Keratinocyte (primary cell): ENCODE measurements at regions not wholly inside any gene's neighbourhood (a gene's known extent, or its start where the extent isn't known, plus 50 kb on each side); places are given as distances from the start of the nearest gene placed in this dataset.

Experiments
- DNase-seq: peaks from one replicate; pipeline ENCODE4 v3.0.0-alpha.2; 2011; ENCODE audit warnings: low read depth, missing footprints, low spot score
- FAIRE-seq: peaks from 2 replicates; lab custom pipeline; 2011; peaks lifted over from hg19 to GRCh38; lab: Jason Lieb, UNC
- H2AFZ ChIP-seq: 2 replicates; pipeline ENCODE4 v1.6.0; 2012; ENCODE audit warnings: low read length, control low read depth, inconsistent platforms; ENCODE audit not compliant: control insufficient read depth
- H3K27ac ChIP-seq: 2 replicates; pipeline ENCODE4 v1.5.1; 2011; ENCODE audit warnings: low read length; ENCODE audit not compliant: control insufficient read depth, insufficient read depth
- H3K27me3 ChIP-seq: 3 replicates; pipeline ENCODE4 v1.6.0; 2011; ENCODE audit warnings: low read length; ENCODE audit not compliant: control insufficient read depth, insufficient read depth; ENCODE audit errors: extremely low read depth
- H3K36me3 ChIP-seq, 2 experiments: 2 replicates in 1 of 2; 3 replicates in 1 of 2; pipeline ENCODE4 v1.5.1; 2011; ENCODE audit warnings: low read length in 2 of 2, mild to moderate bottlenecking in 1 of 2; ENCODE audit not compliant: control insufficient read depth in 2 of 2, insufficient read depth in 2 of 2; ENCODE audit errors: extremely low read depth in 1 of 2
- H3K4me1 ChIP-seq: 3 replicates; pipeline ENCODE4 v1.5.1; 2011; ENCODE audit warnings: low read length; ENCODE audit not compliant: control insufficient read depth, insufficient read depth; ENCODE audit errors: extremely low read depth
- H3K4me2 ChIP-seq: 3 replicates; pipeline ENCODE4 v1.6.0; 2011; ENCODE audit warnings: low read depth, low read length; ENCODE audit not compliant: control insufficient read depth, insufficient read depth; ENCODE audit errors: extremely low read depth
- H3K4me3 ChIP-seq, 3 experiments: fragments of 200-600 bp in 1 of 3; sonication (generic) in 1 of 3; 2 replicates in 2 of 3; 3 replicates in 1 of 3; pipeline ENCODE4 v1.5.1; 2011 to 2016; ENCODE audit warnings: low read length in 3 of 3, mild to moderate bottlenecking in 3 of 3, control low read depth in 2 of 3, inconsistent platforms in 1 of 3, low read depth in 1 of 3, mixed read lengths in 1 of 3, mixed run types in 1 of 3, moderate library complexity in 1 of 3; ENCODE audit not compliant: control insufficient read depth in 2 of 3, insufficient read depth in 2 of 3; ENCODE audit errors: extremely low read depth in 1 of 3
- H3K79me2 ChIP-seq: 2 replicates; pipeline ENCODE4 v1.6.0; 2012; ENCODE audit warnings: low read length; ENCODE audit not compliant: control insufficient read depth, insufficient read depth
- H3K9ac ChIP-seq: 3 replicates; pipeline ENCODE4 v1.6.0; 2011; ENCODE audit warnings: low read length; ENCODE audit not compliant: control insufficient read depth, insufficient read depth; ENCODE audit errors: extremely low read depth
- H3K9me1 ChIP-seq: 3 replicates; pipeline ENCODE4 v1.6.0; 2011; ENCODE audit warnings: low read length; ENCODE audit not compliant: control insufficient read depth, insufficient read depth; ENCODE audit errors: extremely low read depth
- H3K9me3 ChIP-seq: 2 replicates; pipeline ENCODE4 v1.5.1; 2012; ENCODE audit warnings: low read depth, low read length; ENCODE audit not compliant: control insufficient read depth
- H4K20me1 ChIP-seq: 3 replicates; pipeline ENCODE4 v1.6.0; 2011; ENCODE audit warnings: low read length; ENCODE audit not compliant: control insufficient read depth, insufficient read depth; ENCODE audit errors: extremely low read depth
- CTCF ChIP-seq, 3 experiments: IDR thresholded peaks in 1 of 3; conservative IDR thresholded peaks in 1 of 3; optimal IDR thresholded peaks in 1 of 3; 2 replicates in 2 of 3; 3 replicates in 1 of 3; pipeline versions ENCODE3 to v1.5.1; 2011; ENCODE audit warnings: low read length in 3 of 3, mild to moderate bottlenecking in 3 of 3, moderate library complexity in 2 of 3, control low read depth in 1 of 3, inconsistent platforms in 1 of 3; ENCODE audit not compliant: insufficient read depth in 2 of 3; ENCODE audit errors: extremely low read depth in 1 of 3
- EZH2 ChIP-seq: IDR thresholded peaks from one replicate; pipeline ENCODE4 v1.6.1; 2012; ENCODE audit warnings: inconsistent platforms, mild to moderate bottlenecking, low read length, moderate library complexity
- dilution Hi-C: fragments of 300-500 bp; cut with MboI; formaldehyde crosslinking; loops from one replicate; pipeline ENCODE4 v1.7.0; 2020; ENCODE audit warnings: low sequenced_read_pairs; ENCODE audit not compliant: extremely low pct_ligation_motif_present

- H3K4me2 ChIP-seq = no peak overlapping the region
- dilution Hi-C loops = no loop called here
- no peak overlapping the region for H3K27ac ChIP-seq
- H2AFZ ChIP-seq = no peak overlapping the region
- H3K36me3 ChIP-seq = no peaks in the 10 kb centered on the region
- no peaks in the 10 kb centered on the region for H3K27me3 ChIP-seq
- DNase-seq = no peak
- H3K4me3 ChIP-seq = no peak overlapping the region
- no peaks in the 10 kb centered on the region for H3K9me1 ChIP-seq
- TF ChIP-seq CTCF (optimal IDR thresholded peaks at IDR 0.05 in 1 of 3, IDR thresholded peaks at IDR 0.05 in 1 of 3, conservative IDR thresholded peaks at IDR 0.05 in 1 of 3; ENCODE audit: extremely low read depth in 1 of 3, insufficient read depth in 2 of 3, low read length in 3 of 3) (no peak), EZH2 (no peak)
- no peaks in the 10 kb centered on the region for H3K4me1 ChIP-seq
- H3K9ac ChIP-seq = no peak overlapping the region
- H3K9me3 ChIP-seq = no peaks in the 10 kb centered on the region
- no peak for FAIRE-seq
- H4K20me1 ChIP-seq = no peaks in the 10 kb centered on the region
- H3K79me2 ChIP-seq = no peaks in the 10 kb centered on the region
These were observed 134.5 kb downstream of the UCHL1 start for GRCh38 chr4:41391271-41391670.

- FAIRE-seq (no peak), DNase-seq (no peak)
- Histone ChIP-seq H3K4me3 (no peak overlapping the region), H3K27ac (no peak overlapping the region), H3K79me2 (no peaks in the 10 kb centered on the region), H3K9ac (no peak overlapping the region), H3K4me2 (no peak overlapping the region), H3K4me1 (no peaks in the 10 kb centered on the region), H2AFZ (no peak overlapping the region), H3K9me1 (no peaks in the 10 kb centered on the region), H3K27me3 (no peaks in the 10 kb centered on the region), H4K20me1 (no peaks in the 10 kb centered on the region), H3K36me3 (no peaks in the 10 kb centered on the region), H3K9me3 (no peaks in the 10 kb centered on the region)
- TF ChIP-seq EZH2 = no peak
- TF ChIP-seq CTCF (optimal IDR thresholded peaks at IDR 0.05 in 1 of 3, IDR thresholded peaks at IDR 0.05 in 1 of 3, conservative IDR thresholded peaks at IDR 0.05 in 1 of 3; ENCODE audit: extremely low read depth in 1 of 3, insufficient read depth in 2 of 3, low read length in 3 of 3) = no peak
- dilution Hi-C loops = no loop called here
These were observed 137.8 kb downstream of the UCHL1 start for GRCh38 chr4:41394481-41394894.
